ENCODE measurements at regions not wholly inside any gene's neighbourhood (a gene's known extent, or its start where the extent isn't known, plus 50 kb on each side); places are given as distances from the start of the nearest gene placed in this dataset.

GRCh38 chr3:44108481-44108880, 133.2 kb upstream of the TOPAZ1 start:
- TF ChIP-seq EZH2 (IDR thresholded peaks at IDR 0.05; ENCODE audit: insufficient read depth, poor library complexity, severe bottlenecking) (no peak), EZH2phosphoT487 (IDR thresholded peaks at IDR 0.05; ENCODE audit: insufficient read depth, low read depth) (no peak)

All from GM23248 (cell line).